ENCODE measurements at regions not wholly inside any gene's neighbourhood (a gene's known extent, or its start where the extent isn't known, plus 50 kb on each side); places are given as distances from the start of the nearest gene placed in this dataset.

DNA sequence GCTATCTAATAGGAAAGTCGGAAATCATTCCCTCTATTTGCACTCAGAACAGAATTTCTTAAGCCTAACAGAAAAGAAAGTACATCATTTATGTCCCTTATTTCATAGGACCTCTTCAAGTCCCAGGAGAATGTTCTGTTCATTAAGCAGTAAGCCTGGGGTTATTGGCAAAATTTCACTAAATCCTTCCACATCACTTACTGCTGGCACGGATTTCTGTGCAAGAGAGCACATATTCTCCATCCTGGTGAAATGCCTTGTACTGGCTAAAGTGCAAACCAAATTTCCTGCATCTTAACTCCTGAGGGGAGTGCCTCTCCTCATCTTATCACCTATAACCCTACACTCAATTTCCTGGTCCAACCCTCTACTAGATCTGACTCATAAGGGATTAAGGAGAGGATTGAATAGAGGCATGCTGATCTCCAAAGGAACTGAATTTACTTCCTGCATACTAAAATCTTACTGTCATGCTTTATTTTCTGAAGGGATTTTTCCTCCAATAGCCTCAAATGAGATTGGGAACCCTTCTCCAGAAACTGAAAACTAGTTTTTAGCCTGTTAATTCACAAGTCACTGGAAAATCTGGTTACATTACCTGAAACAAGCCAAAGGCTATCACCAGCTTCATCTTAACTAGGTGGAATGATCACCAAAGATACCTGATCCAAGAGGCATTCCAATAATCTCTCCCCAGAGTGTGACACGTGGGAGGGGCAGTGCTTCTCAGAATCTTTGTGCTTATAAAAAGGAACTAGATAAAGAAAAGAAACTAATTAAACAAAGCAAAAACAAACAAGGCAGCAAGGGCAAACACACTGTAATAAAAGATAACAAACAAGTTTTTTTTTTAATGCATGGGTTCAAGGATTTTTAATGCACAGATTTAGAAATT is 311.1 kb downstream of the NR4A2 start:
- Histone ChIP-seq H3K36me3 (no peaks in the 10 kb centered on the region), H3K4me1 (no peaks in the 10 kb centered on the region), H3K9me3 (no peaks in the 10 kb centered on the region), H3K27me3 (no peaks in the 10 kb centered on the region), H3K4me3 (no peak overlapping the region), H3K27ac (no peak overlapping the region)
- ATAC-seq (no peak), DNase-seq (no peak)
- intact Hi-C loops (cut with DNase I): no loop called here
- WGBS (ENCODE audit: insufficient coverage, low coverage, low lambda C conversion rate, missing lambda C conversion rate): 25% methylated on average over 3 of the region's 3 CpGs
- TF ChIP-seq, protein P1, sequence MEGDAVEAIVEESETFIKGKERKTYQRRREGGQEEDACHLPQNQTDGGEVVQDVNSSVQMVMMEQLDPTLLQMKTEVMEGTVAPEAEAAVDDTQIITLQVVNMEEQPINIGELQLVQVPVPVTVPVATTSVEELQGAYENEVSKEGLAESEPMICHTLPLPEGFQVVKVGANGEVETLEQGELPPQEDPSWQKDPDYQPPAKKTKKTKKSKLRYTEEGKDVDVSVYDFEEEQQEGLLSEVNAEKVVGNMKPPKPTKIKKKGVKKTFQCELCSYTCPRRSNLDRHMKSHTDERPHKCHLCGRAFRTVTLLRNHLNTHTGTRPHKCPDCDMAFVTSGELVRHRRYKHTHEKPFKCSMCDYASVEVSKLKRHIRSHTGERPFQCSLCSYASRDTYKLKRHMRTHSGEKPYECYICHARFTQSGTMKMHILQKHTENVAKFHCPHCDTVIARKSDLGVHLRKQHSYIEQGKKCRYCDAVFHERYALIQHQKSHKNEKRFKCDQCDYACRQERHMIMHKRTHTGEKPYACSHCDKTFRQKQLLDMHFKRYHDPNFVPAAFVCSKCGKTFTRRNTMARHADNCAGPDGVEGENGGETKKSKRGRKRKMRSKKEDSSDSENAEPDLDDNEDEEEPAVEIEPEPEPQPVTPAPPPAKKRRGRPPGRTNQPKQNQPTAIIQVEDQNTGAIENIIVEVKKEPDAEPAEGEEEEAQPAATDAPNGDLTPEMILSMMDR (IDR thresholded peaks at IDR 0.05): no peak
- TF ChIP-seq POLR2A (IDR thresholded peaks at IDR 0.05): no peak

GRCh38 chr2:156019341-156019740 is 313.2 kb downstream of the NR4A2 start:
- Histone ChIP-seq H3K27ac (no peak overlapping the region), H3K4me3 (no peak overlapping the region), H3K4me1 (no peaks in the 10 kb centered on the region), H3K9me3 (no peaks in the 10 kb centered on the region), H3K36me3 (no peaks in the 10 kb centered on the region), H3K27me3 (no peaks in the 10 kb centered on the region)
- DNase-seq (no peak), ATAC-seq (no peak)
- TF ChIP-seq, protein P1 (IDR thresholded peaks at IDR 0.05): no peak
- no peak for TF ChIP-seq POLR2A (IDR thresholded peaks at IDR 0.05)
- intact Hi-C loops (cut with DNase I): no loop called here
- 86% methylated on average over 2 of the region's 2 CpGs for WGBS (ENCODE audit: insufficient coverage, low coverage, low lambda C conversion rate, missing lambda C conversion rate)

GRCh38 chr2:156017341-156017885 is 315.1 kb downstream of the NR4A2 start:
- TF ChIP-seq, protein P1 (IDR thresholded peaks at IDR 0.05): no peak
- no peak for TF ChIP-seq POLR2A (IDR thresholded peaks at IDR 0.05)
- WGBS (ENCODE audit: insufficient coverage, low coverage, low lambda C conversion rate, missing lambda C conversion rate): 77% methylated on average over 1 of the region's 1 CpG
- H3K4me1 ChIP-seq: no peaks in the 10 kb centered on the region
- H3K36me3 ChIP-seq: no peaks in the 10 kb centered on the region
- no peak overlapping the region for H3K27ac ChIP-seq
- H3K27me3 ChIP-seq: no peaks in the 10 kb centered on the region
- no peak overlapping the region for H3K4me3 ChIP-seq
- ATAC-seq (no peak), DNase-seq (no peak)
- no peaks in the 10 kb centered on the region for H3K9me3 ChIP-seq
- intact Hi-C loops (cut with DNase I): no loop called here

GRCh38 chr2:156009293-156009692 is 323.2 kb downstream of the NR4A2 start:
- 48% methylated on average over 2 of the region's 2 CpGs for WGBS (ENCODE audit: insufficient coverage, low coverage, low lambda C conversion rate, missing lambda C conversion rate)
- DNase-seq (no peak), ATAC-seq (no peak)
- Histone ChIP-seq H3K36me3 (no peaks in the 10 kb centered on the region), H3K4me1 (no peaks in the 10 kb centered on the region), H3K27ac (no peak overlapping the region), H3K9me3 (no peaks in the 10 kb centered on the region), H3K4me3 (no peak overlapping the region), H3K27me3 (no peaks in the 10 kb centered on the region)
- intact Hi-C loops (cut with DNase I): no loop called here
- TF ChIP-seq, protein P1 (IDR thresholded peaks at IDR 0.05): no peak
- no peak for TF ChIP-seq POLR2A (IDR thresholded peaks at IDR 0.05)

All from right lobe of liver (tissue), 6 donors.